Vagina (tissue), 2 donors: ENCODE measurements at regions not wholly inside any gene's neighbourhood (a gene's known extent, or its start where the extent isn't known, plus 50 kb on each side); places are given as distances from the start of the nearest gene placed in this dataset.

Experiments
- CTCF ChIP-seq, 3 experiments: fragments of 450-650 bp in 2 of 3; fragments of 200-600 bp in 1 of 3; sonication (generic) in 1 of 3; IDR thresholded peaks; one replicate each; pipeline ENCODE4 v1.5.1; 2017 to 2019; ENCODE audit warnings: antibody characterized with exemption in 3 of 3, mild to moderate bottlenecking in 2 of 3, moderate library complexity in 2 of 3
- POLR2AphosphoS5 ChIP-seq, 2 donors: sonication (generic); formaldehyde crosslinking; IDR thresholded peaks; one replicate each; pipeline ENCODE4 v1.9.0; 2017; ENCODE audit warnings: antibody characterized with exemption in 2 of 2, mild to moderate bottlenecking in 2 of 2, low read depth in 1 of 2; ENCODE audit not compliant: insufficient read depth in 1 of 2

GRCh38 chr2:236696834-236697233, 127.2 kb downstream of the ACKR3 start:
- TF ChIP-seq CTCF (IDR thresholded peaks at IDR 0.05) (no peak), POLR2AphosphoS5 (IDR thresholded peaks at IDR 0.05; ENCODE audit: insufficient read depth in 1 of 2, low read depth in 1 of 2) (no peak)
